Fibroblast of lung (primary cell): ENCODE measurements at regions not wholly inside any gene's neighbourhood (a gene's known extent, or its start where the extent isn't known, plus 50 kb on each side); places are given as distances from the start of the nearest gene placed in this dataset.

Experiments
- DNase-seq, 2 donors: peaks; one replicate each; pipeline versions ENCODE4 v3.0.0 to v3.0.0-alpha.2; 2010; ENCODE audit warnings: low read depth in 2 of 2
- H2AFZ ChIP-seq: 2 replicates; pipeline ENCODE4 v1.5.1; 2012; ENCODE audit warnings: low read length, control low read depth, inconsistent platforms
- H3K27ac ChIP-seq: 2 replicates; pipeline ENCODE4 v1.5.1; 2011; ENCODE audit warnings: low read length, control low read depth; ENCODE audit not compliant: insufficient read depth
- H3K27me3 ChIP-seq: 2 replicates; pipeline ENCODE4 v1.5.1; 2011; ENCODE audit warnings: mild to moderate bottlenecking, low read length; ENCODE audit not compliant: control insufficient read depth, insufficient read depth
- H3K36me3 ChIP-seq: 2 replicates; pipeline ENCODE4 v1.5.1; 2011; ENCODE audit warnings: low read length; ENCODE audit not compliant: control insufficient read depth, insufficient read depth
- H3K4me1 ChIP-seq: 2 replicates; pipeline ENCODE4 v1.5.1; 2011; ENCODE audit warnings: low read length; ENCODE audit not compliant: control insufficient read depth, insufficient read depth; ENCODE audit errors: extremely low read depth
- H3K4me2 ChIP-seq: 2 replicates; pipeline ENCODE4 v1.5.1; 2011; ENCODE audit warnings: low read length, control low read depth; ENCODE audit not compliant: insufficient read depth; ENCODE audit errors: extremely low read depth
- H3K4me3 ChIP-seq, 4 experiments: fragments of 200-600 bp in 1 of 4; sonication (generic) in 1 of 4; replicated peaks in 1 of 4; 2 replicates each; pipeline ENCODE4 v1.5.1; 2011 to 2016; ENCODE audit warnings: low read length in 4 of 4, low read depth in 3 of 4, mild to moderate bottlenecking in 3 of 4, control low read depth in 2 of 4, inconsistent platforms in 1 of 4, mixed read lengths in 1 of 4; ENCODE audit not compliant: insufficient read depth in 1 of 4; ENCODE audit errors: control extremely low read depth in 1 of 4
- H3K79me2 ChIP-seq: 2 replicates; pipeline ENCODE4 v1.5.1; 2012; ENCODE audit warnings: mild to moderate bottlenecking, low read length, inconsistent platforms; ENCODE audit not compliant: control insufficient read depth, insufficient read depth
- H3K9ac ChIP-seq: 2 replicates; pipeline ENCODE4 v1.5.1; 2011; ENCODE audit warnings: mild to moderate bottlenecking, low read length, control low read depth; ENCODE audit not compliant: insufficient read depth
- H3K9me3 ChIP-seq: 2 replicates; pipeline ENCODE4 v1.5.1; 2012; ENCODE audit warnings: low read depth, low read length; ENCODE audit not compliant: control insufficient read depth, insufficient read depth
- H4K20me1 ChIP-seq: 2 replicates; pipeline ENCODE4 v1.5.1; 2011; ENCODE audit warnings: low read length; ENCODE audit not compliant: control insufficient read depth, insufficient read depth; ENCODE audit errors: extremely low read depth
- EZH2 ChIP-seq: IDR thresholded peaks from 2 replicates; pipeline ENCODE4 v1.5.1; 2012; ENCODE audit warnings: low read length, control low read depth, mild to moderate bottlenecking; ENCODE audit errors: missing control alignments
- TF ChIP-seq, protein P1 (sequence below), 2 donors: IDR thresholded peaks in 1 of 2; conservative IDR thresholded peaks in 1 of 2; 1 replicate in 1 of 2; 2 replicates in 1 of 2; pipeline ENCODE4 v1.5.1; 2011 to 2012; ENCODE audit warnings: low read length in 2 of 2, control low read depth in 1 of 2, inconsistent platforms in 1 of 2, low read depth in 1 of 2, mild to moderate bottlenecking in 1 of 2

DNA sequence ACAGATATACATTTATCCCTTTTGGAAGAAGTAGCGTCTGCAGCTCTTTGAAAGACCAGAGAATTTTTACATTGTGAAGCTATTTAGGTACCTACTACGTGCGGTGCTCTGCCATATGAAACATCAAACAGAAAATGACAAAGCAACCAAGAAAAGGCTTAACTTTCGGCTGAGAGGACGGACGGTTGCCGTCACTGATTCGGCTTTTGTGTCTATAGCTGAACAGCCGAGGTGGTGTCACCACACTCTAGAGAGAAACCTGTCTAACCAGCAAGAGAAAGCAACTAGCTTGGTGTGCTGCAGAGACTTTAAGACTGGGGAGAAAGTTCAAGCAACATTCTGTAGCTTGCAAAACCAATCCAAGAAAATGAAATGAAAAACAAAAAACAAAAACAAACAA, 145.5 kb downstream of the SHOX start:
- no peak overlapping the region for H3K27ac ChIP-seq
- no peaks in the 10 kb centered on the region for H3K27me3 ChIP-seq
- no peak overlapping the region for H3K4me2 ChIP-seq
- H3K79me2 ChIP-seq, result no peaks in the 10 kb centered on the region
- H4K20me1 ChIP-seq, result no peaks in the 10 kb centered on the region
- H3K9me3 ChIP-seq, result no peaks in the 10 kb centered on the region
- no peak overlapping the region for H3K4me3 ChIP-seq
- no peak overlapping the region for H2AFZ ChIP-seq
- H3K4me1 ChIP-seq, result no peaks in the 10 kb centered on the region
- DNase-seq, result no peak
- H3K9ac ChIP-seq, result no peak overlapping the region
- no peak for TF ChIP-seq EZH2
- no peaks in the 10 kb centered on the region for H3K36me3 ChIP-seq

- Histone ChIP-seq H3K27ac (no peak overlapping the region), H3K9me3 (no peaks in the 10 kb centered on the region), H3K79me2 (no peaks in the 10 kb centered on the region), H3K9ac (no peak overlapping the region), H3K36me3 (no peaks in the 10 kb centered on the region), H3K27me3 (no peaks in the 10 kb centered on the region), H2AFZ (no peak overlapping the region), H3K4me1 (no peaks in the 10 kb centered on the region), H3K4me3 (no peak overlapping the region), H4K20me1 (no peaks in the 10 kb centered on the region), H3K4me2 (no peak overlapping the region)
- no peak for DNase-seq
- TF ChIP-seq EZH2, result no peak
- TF ChIP-seq, protein P1, sequence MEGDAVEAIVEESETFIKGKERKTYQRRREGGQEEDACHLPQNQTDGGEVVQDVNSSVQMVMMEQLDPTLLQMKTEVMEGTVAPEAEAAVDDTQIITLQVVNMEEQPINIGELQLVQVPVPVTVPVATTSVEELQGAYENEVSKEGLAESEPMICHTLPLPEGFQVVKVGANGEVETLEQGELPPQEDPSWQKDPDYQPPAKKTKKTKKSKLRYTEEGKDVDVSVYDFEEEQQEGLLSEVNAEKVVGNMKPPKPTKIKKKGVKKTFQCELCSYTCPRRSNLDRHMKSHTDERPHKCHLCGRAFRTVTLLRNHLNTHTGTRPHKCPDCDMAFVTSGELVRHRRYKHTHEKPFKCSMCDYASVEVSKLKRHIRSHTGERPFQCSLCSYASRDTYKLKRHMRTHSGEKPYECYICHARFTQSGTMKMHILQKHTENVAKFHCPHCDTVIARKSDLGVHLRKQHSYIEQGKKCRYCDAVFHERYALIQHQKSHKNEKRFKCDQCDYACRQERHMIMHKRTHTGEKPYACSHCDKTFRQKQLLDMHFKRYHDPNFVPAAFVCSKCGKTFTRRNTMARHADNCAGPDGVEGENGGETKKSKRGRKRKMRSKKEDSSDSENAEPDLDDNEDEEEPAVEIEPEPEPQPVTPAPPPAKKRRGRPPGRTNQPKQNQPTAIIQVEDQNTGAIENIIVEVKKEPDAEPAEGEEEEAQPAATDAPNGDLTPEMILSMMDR (conservative IDR thresholded peaks at IDR 0.05 in 1 of 2, IDR thresholded peaks at IDR 0.05 in 1 of 2; ENCODE audit: low read depth in 1 of 2, low read length in 2 of 2), result no peak
These were observed 143.9 kb downstream of the SHOX start for GRCh38 chrX:774536-774935.

DNA sequence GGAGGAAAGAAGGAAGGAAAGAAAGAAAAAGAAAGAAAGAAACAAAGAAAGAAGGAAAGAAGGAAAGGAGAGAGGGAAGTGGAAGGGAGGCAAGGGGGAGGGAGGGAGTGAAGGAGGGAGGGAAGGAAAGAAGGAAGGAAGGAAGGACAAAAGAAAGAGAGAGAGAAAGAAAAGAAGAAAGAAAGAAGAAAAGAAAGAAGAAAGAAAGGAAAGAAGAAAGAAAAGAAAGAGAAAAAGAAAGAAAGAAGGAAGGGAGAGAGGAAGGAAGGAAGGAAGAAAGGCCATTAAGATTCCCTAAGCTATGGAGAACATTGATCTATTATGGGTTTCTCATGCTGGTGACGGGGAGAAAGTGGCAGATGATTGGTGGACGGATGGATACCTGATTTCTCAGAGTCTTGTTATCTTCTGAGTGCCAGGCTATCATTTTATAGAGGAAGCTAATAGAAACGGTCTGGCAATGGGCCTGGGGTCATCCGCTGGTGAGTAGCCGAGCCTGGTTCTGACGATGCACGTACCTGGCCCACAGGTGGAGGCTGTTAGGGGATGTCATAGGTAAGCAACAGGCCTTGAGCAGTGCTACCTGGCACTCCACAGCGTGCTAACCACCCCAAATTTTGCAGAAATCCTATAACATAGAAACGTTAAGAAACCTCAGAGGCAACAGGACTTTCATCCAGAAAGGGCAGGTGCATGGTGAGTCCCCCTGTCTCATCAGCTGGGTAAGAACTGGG, 142.9 kb downstream of the SHOX start:
- Histone ChIP-seq H3K79me2 (no peaks in the 10 kb centered on the region), H3K27ac (no peak overlapping the region), H3K27me3 (no peaks in the 10 kb centered on the region), H3K36me3 (no peaks in the 10 kb centered on the region), H3K4me3 (no peak overlapping the region), H3K9me3 (no peaks in the 10 kb centered on the region), H3K4me1 (no peaks in the 10 kb centered on the region), H3K4me2 (no peak overlapping the region), H3K9ac (no peak overlapping the region), H2AFZ (no peak overlapping the region), H4K20me1 (no peaks in the 10 kb centered on the region)
- TF ChIP-seq, protein P1 (conservative IDR thresholded peaks at IDR 0.05 in 1 of 2, IDR thresholded peaks at IDR 0.05 in 1 of 2; ENCODE audit: low read depth in 1 of 2, low read length in 2 of 2), result no peak
- no peak for TF ChIP-seq EZH2
- no peak for DNase-seq
